GM12875 (cell line): ENCODE measurements at regions not wholly inside any gene's neighbourhood (a gene's known extent, or its start where the extent isn't known, plus 50 kb on each side); places are given as distances from the start of the nearest gene placed in this dataset.
A peak's percentile ranks its signal among the peaks of the same experiment; 100 is the strongest.

Experiments used
- H3K4me3 ChIP-seq: one replicate; pipeline ENCODE4 v1.5.1; 2011; ENCODE audit warnings: low read depth, low read length, control low read depth
- CTCF ChIP-seq: IDR thresholded peaks from 2 replicates; pipeline ENCODE4 v1.5.1; 2011; ENCODE audit warnings: low read depth, mild to moderate bottlenecking, control low read depth, inconsistent platforms, low read length, moderate library complexity, borderline replicate concordance; ENCODE audit not compliant: insufficient read depth

GRCh38 chr12:104844123-104844522 is 114.0 kb downstream of the SLC41A2 start:
- TF ChIP-seq CTCF, result no peak

DNA sequence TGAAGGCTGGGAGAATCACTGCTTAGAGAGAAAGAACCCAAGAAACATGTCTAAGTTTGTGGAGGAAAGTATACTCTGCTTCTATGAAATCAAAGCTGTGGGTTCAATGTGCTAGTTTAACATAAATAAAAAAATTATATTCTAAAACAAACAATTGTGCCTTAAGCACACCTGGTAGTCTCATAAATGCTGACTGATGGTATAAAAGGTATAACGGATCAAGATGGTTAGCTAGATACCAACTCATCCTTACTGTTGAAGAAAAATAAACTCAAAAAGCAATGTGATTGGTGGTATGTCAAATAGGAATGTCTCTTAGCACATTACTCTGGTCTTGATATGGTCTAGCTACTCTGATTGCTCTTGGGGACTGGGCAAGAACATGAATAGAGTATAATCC is 117.8 kb downstream of the SLC41A2 start:
- H3K4me3 ChIP-seq, result no peak overlapping the region
- TF ChIP-seq CTCF, result no peak

More at GRCh38 chr12:104844123-104844522, 114.0 kb downstream of the SLC41A2 start:
- H3K4me3 ChIP-seq, result no peak overlapping the region

DNA sequence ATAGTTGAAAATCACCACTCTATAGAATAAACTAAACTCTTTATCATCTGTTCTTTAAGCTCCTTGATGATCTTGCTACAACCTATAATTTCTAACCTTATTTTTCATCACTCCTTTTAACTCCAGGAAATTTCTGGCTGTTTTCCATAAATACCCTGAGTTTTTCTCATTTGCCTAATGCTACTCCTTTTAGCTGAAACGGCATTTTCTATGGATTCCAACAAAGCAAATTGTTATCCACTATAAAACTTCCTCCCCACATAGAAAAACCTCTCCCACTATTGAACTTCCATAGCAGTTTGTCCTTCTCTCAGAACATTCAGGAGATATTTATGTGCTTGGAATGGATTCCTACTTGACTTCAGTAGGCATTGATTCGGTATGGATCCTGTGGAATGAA is 122.8 kb downstream of the SLC41A2 start:
- TF ChIP-seq CTCF, result no peak
- no peak overlapping the region for H3K4me3 ChIP-seq

GRCh38 chr12:104834607-104835006 is 123.5 kb downstream of the SLC41A2 start:
- TF ChIP-seq CTCF, result no peak
- H3K4me3 ChIP-seq, result no peak overlapping the region

DNA sequence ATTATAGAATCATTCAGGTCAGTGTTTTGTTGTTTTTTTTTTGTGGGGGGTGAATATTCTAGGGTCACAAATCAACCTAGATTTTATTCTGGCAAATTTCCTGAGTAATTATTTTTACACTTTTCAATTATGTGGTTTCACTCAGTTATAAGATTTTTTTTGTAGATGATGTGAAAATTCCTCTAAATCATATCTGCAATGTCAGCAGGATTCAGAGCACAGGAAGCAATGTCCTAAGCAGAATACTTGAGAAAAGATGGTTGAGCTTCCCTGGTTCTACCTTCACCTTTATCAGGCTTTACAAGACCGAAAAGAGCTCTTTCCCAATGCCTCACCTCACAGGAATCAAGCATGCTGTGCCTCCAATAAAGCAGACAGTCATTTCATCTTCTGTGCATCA is 124.3 kb downstream of the SLC41A2 start:
- TF ChIP-seq CTCF, result no peak
- H3K4me3 ChIP-seq, result no peak overlapping the region

- TF ChIP-seq CTCF, result no peak
- H3K4me3 ChIP-seq, result no peak overlapping the region
These were observed 130.1 kb downstream of the SLC41A2 start for GRCh38 chr12:104828015-104828414.

GRCh38 chr12:104827587-104827986 is 130.5 kb downstream of the SLC41A2 start:
- TF ChIP-seq CTCF, result 0 out of 2 replicates have a peak, but pooled peaks have one; percentile 13

More at GRCh38 chr12:104827587-104827986, 130.5 kb downstream of the SLC41A2 start:
- H3K4me3 ChIP-seq, result no peak overlapping the region
